ENCODE measurements at regions not wholly inside any gene's neighbourhood (a gene's known extent, or its start where the extent isn't known, plus 50 kb on each side); places are given as distances from the start of the nearest gene placed in this dataset.

DNA sequence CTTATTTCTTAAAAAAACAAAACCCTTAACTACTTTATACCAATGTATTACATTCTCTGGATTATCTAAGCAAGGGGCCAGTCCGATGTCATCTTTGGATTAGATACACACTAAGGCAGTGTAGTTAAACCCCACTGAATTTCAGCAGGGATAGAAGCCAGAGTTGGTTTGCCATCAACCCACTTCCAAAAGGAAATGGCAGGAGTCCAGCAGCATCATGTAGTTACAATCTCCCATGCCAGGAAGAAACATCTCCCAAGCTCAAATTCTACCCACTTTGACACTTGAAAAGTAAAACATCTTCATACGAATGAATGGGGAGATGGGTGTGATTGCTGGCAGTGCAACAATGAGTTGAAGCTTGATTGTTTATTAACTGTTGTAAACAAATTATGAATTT, 203.5 kb upstream of the PLXNC1 start:
- DNase-seq (ENCODE audit: low read depth in 2 of 2, low spot score in 1 of 2): no peak

DNA sequence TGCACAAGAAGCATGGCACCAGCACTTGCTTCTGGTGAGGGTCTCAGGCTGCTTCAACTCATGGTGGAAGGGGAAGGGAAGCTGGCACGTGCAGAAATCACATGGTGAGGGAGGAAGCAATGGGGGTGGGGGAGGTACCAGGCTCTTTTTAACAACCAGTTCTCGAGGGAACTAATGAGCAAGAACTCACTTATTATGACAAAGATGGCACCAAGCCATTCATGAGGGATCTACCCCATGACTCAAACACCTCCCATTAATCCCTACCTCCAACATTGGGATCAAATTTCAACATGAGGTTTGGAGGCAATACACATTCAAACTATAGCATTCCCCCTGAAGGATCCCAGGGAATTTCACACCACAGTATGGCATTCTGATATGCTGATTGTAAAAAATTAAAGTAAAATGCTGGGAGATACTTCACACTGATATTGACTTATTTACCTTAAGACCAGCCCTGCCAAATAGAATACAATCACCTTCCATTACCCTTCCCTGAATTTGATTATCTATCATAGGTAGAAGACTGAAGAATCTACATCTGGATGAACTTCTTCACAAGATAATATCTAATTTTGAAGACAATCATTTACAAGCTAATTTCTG, 201.7 kb upstream of the PLXNC1 start:
- DNase-seq (ENCODE audit: low read depth in 2 of 2, low spot score in 1 of 2): no peak

DNA sequence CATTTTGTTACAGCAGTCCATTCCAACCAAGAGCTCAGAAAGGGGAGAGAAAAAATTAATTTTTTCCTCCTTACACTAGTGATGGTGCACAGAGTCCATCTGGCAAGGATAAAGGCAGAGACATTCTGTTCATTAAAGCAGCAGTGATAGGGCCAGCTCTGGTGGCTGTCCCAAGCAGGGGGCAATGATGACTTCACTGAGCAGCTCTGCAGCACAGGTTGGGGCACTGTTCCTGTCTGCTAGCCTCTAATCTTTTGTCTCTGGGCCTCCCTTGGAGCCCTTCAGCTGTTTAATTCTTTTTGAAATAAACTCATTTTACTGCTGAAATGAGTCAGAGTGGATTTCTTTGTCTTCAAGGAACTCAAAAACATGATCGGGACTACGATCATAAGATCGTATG, 200.9 kb upstream of the PLXNC1 start:
- no peak for DNase-seq (ENCODE audit: low read depth in 2 of 2, low spot score in 1 of 2)

DNA sequence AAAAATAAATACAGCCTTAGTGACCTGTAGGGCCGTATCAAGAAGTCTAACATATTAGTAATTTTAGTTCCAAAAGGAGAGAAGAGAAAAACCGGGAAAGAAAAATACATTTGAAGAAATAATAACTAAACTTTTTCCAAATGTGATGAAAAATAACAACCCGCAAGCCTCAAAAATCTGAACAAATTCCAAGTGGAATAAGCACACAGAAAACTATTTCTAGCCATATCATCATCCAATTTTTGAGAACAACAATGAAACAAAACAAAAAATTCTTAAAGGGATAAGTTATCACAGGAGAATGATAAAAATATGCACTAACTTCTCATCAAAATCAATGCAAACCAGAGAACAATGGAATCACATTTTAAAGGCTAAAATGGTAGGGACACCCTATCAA, 198.1 kb upstream of the PLXNC1 start:
- no peak for DNase-seq (ENCODE audit: low read depth in 2 of 2, low spot score in 1 of 2)

DNA sequence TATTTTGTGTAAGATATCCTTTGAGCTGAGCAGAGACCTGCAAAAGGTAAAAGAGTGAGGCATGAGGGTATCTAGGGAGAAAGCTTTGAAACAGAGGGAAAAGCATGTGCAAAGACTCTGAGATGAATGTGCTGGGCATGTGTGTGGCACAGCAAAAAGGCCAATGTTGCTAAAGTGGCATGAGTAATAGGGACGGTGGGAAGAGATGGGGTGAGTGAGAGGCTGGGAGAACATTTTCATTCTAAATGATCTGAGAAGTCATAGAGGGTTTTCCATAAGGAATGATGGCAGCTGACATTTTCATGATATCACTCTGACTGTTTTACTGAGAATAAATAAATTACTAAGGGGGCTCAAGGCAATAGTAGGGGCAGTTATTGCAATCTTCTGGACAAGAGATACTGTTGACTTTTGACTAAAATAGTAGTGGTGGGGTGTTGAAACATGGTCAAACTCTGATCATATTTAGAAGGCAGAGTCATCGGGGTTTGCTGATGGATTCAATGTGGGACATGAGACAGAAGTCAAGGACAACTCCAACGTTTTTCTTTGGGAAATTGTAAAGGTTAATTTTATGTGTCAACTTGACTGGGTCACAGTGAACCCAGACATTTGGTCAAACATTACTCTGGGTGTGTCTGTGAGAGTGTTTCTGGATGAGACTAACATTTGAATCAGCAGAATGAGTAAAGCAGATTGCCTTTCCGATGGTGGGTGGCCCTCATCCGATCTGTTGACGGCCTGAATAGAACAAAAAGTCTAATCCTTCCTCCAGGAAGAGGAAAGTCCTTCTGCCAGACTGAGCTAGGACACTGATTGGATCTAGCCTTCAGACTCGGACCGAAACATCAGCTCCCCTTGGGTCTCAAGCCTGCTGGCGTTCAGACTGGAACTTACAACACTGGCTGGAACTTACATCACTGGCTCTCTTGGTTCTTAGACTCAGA, 193.9 kb upstream of the PLXNC1 start:
- no peak for DNase-seq (ENCODE audit: low read depth in 2 of 2, low spot score in 1 of 2)

DNA sequence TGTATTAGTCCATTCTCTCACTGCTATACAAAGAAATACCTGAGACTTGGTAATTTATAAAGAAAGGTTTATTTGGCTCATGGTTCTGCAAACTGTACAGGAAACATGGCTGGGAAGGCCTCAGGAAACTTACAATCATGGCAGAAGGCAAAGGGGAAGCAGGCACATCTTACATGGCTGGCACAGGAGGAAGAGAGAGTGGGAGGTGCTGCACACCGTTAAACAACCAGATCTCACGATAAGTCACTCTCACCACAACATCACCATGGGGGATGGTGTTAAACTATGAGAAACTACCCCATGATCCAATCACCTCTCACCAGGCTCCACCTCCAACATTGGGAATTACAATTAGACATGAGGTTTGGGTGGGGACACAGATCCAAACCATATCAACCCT, 191.8 kb upstream of the PLXNC1 start:
- DNase-seq (ENCODE audit: low read depth in 2 of 2, low spot score in 1 of 2): no peak

DNA sequence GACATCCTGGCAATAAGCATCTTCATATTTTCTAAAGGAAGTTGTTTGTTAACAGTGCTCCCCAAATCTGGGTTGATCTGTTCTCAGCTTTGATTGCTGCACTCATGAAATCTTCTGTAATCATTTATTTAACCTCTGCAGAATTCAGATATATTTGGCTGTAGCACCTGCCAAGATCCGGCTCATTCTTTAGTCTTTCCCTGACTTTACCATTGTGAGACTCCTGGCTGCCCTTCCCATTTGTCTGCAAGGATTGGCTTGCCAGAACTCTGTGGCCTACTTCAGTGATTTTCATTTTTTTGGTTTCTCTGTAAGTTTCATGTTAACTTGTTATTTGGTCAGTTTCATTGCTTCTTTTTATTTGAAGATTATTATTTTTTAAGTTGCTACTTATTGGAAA, 191.2 kb upstream of the PLXNC1 start:
- DNase-seq (ENCODE audit: low read depth in 2 of 2, low spot score in 1 of 2): no peak

DNA sequence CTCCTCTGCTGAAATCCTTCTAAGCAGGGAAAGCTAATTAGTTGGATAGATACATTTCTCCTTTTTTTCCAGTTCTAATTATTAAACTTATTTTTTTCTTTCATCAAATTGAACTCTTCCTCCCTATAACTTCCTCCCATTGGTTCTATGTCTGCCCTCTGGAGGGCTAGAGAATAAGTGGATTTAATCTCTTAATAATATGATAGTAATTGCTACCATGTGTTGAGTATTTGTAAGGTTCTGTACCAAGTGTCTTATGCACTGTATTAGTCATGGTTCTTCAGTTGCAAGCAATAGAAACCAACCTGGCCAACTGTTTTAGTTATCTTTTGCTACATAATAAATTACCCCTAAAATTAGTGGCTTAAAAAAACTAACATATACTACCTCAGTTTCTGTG, 190.5 kb upstream of the PLXNC1 start:
- no peak for DNase-seq (ENCODE audit: low read depth in 2 of 2, low spot score in 1 of 2)

DNA sequence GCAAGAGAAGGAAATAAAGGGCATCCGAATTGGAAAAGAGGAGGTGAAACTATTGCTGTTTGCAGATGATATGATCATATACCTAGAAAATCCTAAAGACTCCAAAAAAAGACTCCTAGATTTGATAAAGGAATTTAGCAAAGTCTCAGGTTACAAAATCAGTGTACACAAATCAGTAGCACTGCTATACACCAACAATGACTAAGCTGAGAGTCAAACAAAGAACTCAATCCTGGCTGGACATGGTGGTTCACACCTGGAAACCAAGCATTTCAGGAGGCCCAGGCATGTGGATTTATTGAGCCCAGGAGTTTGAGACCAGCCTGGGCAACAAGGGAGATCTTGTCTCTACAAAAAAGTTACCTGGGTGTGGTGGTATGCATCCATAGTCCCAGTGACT, 188.7 kb upstream of the PLXNC1 start:
- no peak for DNase-seq (ENCODE audit: low read depth in 2 of 2, low spot score in 1 of 2)

DNA sequence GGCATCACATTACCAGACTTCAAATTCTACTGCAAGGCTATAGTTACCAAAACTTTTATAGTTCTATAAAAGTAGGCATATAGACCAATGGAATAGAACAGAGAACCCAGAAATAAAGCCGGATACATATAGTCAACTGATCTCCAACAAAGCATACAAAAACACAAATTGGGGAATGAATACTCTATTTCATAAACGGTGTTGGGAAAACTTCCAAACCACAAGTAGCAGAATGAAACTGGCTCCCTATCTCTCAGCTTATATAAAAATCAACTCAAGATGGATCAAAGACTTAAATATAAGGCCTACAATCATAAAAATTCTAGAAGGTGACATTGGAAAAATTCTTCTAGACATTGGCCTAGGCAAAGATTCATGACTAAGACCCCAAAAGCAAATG, 187.9 kb upstream of the PLXNC1 start:
- no peak for DNase-seq (ENCODE audit: low read depth in 2 of 2, low spot score in 1 of 2)

DNA sequence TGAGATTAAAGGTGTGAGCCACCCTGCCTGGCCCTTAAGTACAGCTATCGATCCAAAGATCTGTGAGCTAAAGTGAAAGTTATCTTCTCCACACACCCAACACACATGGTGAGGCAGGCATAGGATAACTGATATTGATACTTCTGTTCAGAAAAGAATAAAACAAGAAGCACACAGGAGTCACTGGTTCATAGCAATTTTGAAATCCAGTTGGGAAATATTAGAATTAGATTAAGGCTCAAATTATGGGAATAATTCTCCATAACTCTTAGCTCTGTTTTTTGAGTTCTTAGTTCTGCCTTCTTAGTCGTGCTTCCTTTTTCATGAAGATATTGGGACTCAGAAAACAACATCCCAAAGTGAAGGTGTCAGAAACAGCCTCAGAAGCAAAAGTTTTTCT, 186.0 kb upstream of the PLXNC1 start:
- DNase-seq (ENCODE audit: low read depth in 2 of 2, low spot score in 1 of 2): no peak

DNA sequence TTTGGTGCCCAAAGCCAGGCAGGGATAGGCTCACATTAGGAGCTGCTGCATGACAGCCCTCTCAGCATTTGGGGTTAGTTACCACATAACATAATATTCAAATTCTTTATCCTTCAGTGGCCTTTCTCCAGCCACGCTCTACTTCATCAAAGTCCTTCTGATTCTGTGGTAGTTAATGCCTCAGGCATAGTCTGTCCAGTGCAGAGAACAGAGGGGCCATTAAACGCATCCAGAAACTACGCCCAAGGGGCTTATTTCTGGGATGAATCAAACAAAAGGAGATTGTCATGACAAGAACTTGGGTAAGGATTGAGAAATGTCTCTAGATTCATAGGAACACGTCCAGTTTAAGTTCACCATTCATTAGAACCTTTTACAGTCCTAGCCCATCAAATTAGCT, 183.4 kb upstream of the PLXNC1 start:
- DNase-seq (ENCODE audit: low read depth in 2 of 2, low spot score in 1 of 2): no peak

DNA sequence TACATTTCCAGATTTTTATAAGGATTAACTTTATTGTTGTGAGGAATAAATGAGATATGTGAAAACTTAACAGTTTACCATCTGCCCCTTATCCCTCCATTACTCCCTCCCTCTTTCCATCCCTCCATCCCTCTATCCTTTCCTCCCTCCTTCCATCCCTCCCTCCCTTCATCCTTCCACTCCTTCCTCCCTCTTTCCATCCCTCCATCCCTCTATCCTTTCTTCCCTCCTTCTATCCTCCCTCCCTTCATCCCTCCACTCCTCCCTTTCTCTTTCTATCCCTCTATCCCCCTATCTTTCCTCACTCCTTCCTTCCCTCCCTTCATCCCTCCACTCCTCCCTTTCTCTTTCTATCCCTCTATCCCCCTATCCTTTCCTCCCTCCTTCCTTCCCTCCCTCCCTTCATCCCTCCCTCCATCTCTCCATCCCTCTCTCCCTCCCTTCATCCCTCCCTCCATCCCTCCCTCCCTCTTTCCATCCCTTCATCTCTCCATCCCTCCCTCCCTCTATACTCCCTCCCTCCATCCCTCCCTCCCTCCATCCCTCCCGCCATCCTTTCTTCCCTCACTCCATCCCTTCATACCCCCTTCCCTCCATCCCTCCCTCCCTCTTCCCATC, 181.8 kb upstream of the PLXNC1 start:
- DNase-seq (ENCODE audit: low read depth in 2 of 2, low spot score in 1 of 2): no peak

DNA sequence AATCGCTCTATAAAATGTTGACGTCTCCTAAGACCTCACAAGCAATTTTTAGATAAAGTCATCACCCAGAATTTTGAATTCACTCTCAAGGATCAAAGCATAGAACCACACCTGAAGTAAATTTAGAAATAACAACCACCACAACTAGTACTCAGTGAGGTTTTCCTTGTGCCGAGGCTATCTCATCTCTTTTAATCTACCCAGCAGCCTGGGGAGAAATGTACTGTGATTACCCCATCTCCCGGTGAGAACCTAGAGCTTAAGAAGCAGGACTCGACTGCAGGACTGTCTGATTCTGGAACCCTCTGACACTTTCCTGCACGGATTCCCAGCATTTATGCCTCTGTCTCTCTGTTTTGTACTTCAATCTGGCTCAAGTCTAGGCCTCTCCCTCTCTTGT, 180.9 kb upstream of the PLXNC1 start:
- DNase-seq (ENCODE audit: low read depth in 2 of 2, low spot score in 1 of 2): no peak

DNA sequence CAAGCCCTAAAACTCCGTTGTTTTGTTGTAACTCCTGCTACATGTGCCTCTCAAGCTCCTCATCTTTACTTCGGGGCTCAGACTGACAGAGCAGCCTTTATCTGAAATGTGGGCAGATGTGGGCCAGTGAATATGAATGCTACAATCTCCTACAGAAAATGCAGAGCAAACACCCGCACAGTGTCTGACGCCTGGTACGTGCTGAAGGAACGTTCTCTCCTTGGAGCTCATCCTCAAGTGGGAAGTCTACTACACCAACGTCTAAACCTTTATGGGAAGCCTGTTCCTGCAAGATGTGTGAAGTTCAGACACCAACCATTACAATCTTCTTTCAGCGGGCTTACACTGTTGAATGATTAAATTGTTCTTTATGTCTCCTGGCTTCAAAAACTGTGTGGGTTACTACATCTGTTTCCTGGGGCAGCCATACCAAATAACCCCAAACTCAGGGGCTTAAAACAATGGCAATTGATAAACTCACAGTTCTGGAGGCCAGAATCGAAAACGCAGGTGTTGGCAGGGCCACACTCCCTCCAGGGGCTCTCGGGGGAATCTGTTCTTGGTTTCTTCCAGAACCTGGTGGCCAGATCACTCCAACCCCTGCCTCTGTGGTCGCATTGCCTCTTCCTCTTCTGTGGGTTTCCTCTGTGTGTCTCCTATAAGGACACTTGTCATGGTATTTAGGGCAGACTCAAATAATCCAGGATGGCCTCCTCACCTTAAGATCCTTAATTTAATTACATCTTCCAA, 179.7 kb upstream of the PLXNC1 start:
- DNase-seq (ENCODE audit: low read depth in 2 of 2, low spot score in 1 of 2): no peak

DNA sequence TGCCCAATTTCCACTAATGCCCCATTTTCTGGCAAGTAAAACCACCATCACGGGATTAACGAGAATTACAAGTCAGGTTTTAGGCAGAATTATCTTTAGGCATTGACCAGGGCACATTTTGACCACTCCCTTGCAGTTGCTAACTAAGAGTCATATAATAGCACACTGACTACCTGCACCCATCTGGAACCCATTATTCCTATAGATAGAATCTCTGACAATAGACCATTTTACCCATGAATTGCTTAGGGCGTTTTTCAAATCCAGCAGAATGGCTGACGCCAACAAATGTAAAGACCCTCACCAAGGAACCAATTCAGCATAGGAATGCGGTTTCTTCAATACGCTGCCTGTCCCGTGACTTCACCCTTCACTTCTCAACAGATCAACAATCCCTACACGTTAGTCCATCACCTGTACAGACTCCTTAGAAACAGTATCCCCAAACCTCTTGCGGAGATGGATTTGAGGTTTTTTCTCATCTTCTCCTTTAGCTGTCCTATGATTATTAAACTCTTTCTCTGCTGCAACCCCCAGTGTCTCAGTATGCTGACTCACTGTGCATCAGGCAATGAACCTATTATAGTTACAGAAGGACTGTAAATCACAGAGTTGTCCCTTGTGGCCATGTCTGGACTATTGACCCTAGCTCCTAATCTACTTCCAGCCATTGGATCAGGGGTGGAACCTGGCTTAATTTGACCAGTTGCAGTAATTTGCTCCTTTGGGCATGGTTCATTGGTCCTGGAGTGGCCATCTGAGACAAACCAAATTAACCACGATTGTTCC, 177.3 kb upstream of the PLXNC1 start:
- no peak for DNase-seq (ENCODE audit: low read depth in 2 of 2, low spot score in 1 of 2)

DNA sequence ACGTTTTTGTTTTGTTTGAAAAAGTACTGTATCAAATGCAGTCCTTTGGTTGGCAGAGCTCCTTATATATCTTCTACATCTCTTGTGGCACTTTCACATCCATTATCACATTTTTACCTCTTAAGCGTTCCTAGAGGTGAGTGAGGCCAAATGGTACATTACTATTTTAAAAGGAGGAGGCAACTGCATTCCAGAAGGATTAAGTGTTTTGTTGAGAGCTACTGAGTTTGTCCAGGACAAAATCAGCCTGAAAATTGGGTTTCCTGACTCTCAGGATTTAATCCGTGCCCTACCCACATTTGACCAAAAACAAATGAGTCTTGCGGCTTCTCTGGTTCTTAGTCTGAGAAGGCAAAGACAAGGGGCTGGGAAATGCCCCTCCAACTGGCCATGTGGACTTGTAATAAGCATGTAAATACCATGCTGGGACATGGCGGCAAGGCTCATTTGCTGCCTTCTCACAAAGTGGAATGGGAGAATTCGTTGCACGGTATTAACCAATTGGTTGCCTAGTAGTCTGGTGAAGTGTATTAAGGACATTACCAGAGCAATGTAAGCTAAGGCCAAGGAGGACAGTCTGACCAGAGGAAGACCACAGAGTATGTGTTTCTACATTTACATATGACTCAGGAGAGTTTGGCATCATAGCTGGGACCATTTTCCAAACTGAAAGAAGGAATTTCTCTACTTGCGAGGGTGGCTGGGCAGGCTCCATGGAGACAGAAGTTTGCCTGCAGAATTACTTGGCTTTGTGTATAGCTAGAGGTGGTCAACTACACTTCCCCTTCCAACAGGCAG, 175.8 kb upstream of the PLXNC1 start:
- no peak for DNase-seq (ENCODE audit: low read depth in 2 of 2, low spot score in 1 of 2)

DNA sequence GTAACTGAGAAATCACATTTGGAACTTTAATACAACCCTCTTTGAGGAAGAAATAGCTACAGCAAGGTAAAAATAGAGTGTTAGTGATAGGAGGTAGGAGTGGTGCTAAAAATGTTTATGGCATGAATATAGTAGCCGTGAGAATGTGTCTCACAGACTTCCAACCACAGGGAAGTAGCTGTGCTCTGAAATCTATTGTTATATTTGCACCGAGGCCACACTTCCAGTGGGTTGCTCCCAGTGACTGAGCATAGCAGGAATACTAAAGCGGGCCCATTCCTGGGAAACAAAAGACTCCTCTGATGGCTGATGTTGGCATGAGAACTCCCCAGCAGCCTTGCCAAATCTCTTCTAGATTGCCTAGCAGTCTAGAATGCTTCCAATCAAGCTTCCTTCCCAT, 174.1 kb upstream of the PLXNC1 start:
- DNase-seq (ENCODE audit: low read depth in 2 of 2, low spot score in 1 of 2): no peak

DNA sequence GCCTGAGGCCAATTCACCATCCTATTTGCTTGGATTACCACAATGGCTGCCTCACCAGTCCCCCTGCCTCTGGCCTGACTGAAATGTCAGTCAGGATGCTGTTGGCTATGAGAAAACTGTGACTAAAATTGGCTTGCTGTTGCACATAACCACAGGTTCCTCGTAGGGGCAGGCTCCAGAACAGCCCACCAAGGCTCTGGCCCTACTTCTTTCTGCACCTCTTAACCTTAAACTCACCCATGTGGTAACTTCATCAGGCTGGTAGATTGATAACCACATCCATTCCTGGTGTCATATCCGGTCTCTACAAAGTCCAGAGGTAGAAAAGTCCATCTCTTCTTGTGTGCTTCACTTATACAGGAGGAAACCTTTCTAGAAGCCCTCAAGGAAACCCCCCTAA, 172.4 kb upstream of the PLXNC1 start:
- DNase-seq (ENCODE audit: low read depth in 2 of 2, low spot score in 1 of 2): no peak

DNA sequence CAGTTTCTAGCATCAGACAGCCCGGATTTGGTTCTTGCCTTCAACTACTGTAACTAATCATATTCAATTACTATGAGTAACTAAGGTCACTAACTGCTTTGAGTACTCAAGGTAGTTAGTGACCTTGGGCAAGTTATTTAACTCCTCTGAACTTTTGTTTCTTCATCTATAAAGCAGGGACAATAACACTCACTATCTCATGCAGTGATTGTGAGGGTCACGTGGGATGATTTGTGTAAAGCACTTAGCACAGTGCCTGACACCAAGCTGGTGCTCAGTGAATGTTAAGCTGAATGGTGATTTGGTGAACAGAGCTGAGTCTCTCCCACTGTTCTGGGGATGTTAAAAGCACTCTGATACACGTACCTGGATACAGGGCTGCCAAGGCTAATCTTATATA, 171.3 kb upstream of the PLXNC1 start:
- no peak for DNase-seq (ENCODE audit: low read depth in 2 of 2, low spot score in 1 of 2)

Data from stimulated activated CD8-positive, alpha-beta memory T cell treated with anti-CD3 and anti-CD28 coated beads, Interleukin-4, amount 100 ng/mL, for 1 hour (primary cell).